GM23248 (cell line): ENCODE measurements at regions not wholly inside any gene's neighbourhood (a gene's known extent, or its start where the extent isn't known, plus 50 kb on each side); places are given as distances from the start of the nearest gene placed in this dataset.
A peak's percentile ranks its signal among the peaks of the same experiment; 100 is the strongest.

Experiments used
- DNase-seq: peaks from one replicate; pipeline ENCODE4 v3.0.0-alpha.2; 2015
- H2AFZ ChIP-seq: fragments of 200-600 bp; sonication (generic); 2 replicates; pipeline ENCODE4 v1.6.1; 2016; ENCODE audit warnings: antibody characterized with exemption
- H3F3A ChIP-seq: fragments of 200-600 bp; sonication (generic); 2 replicates; pipeline ENCODE4 v1.6.1; 2016; ENCODE audit warnings: mild to moderate bottlenecking, antibody characterized with exemption, mixed run types; ENCODE audit not compliant: insufficient read depth
- H3K27ac ChIP-seq: fragments of 200-600 bp; sonication (generic); 2 replicates; pipeline ENCODE4 v1.5.1; 2016; ENCODE audit warnings: mild to moderate bottlenecking
- H3K27me3 ChIP-seq: fragments of 200-600 bp; sonication (generic); replicated peaks from 2 replicates; pipeline ENCODE4 v1.6.1; 2016; ENCODE audit warnings: mild to moderate bottlenecking; ENCODE audit not compliant: insufficient read depth
- H3K36me3 ChIP-seq: fragments of 200-600 bp; sonication (generic); 2 replicates; pipeline ENCODE4 v1.6.1; 2016; ENCODE audit warnings: low read depth, mild to moderate bottlenecking
- H3K4me1 ChIP-seq: fragments of 200-600 bp; sonication (generic); 2 replicates; pipeline ENCODE4 v1.6.1; 2016; ENCODE audit warnings: mild to moderate bottlenecking; ENCODE audit not compliant: insufficient read depth
- H3K4me2 ChIP-seq: fragments of 200-600 bp; sonication (generic); one replicate; pipeline ENCODE4 v1.6.1; 2016; ENCODE audit warnings: mild to moderate bottlenecking; ENCODE audit not compliant: unreplicated experiment
- H3K4me3 ChIP-seq: fragments of 200-600 bp; sonication (generic); 2 replicates; pipeline ENCODE4 v1.5.1; 2016; ENCODE audit warnings: mild to moderate bottlenecking
- H3K79me2 ChIP-seq: fragments of 200-600 bp; sonication (generic); 2 replicates; pipeline ENCODE4 v1.6.1; 2016; ENCODE audit warnings: mild to moderate bottlenecking; ENCODE audit not compliant: insufficient read depth
- H3K9ac ChIP-seq: fragments of 200-600 bp; sonication (generic); 2 replicates; pipeline ENCODE4 v1.6.1; 2016; ENCODE audit warnings: mild to moderate bottlenecking
- H3K9me2 ChIP-seq: fragments of 200-600 bp; sonication (generic); 2 replicates; pipeline ENCODE4 v1.6.1; 2016; ENCODE audit warnings: mixed run types, mild to moderate bottlenecking, moderate library complexity; ENCODE audit not compliant: insufficient read depth
- H3K9me3 ChIP-seq: fragments of 200-600 bp; sonication (generic); one replicate; pipeline ENCODE4 v1.6.1; 2017; ENCODE audit warnings: low read depth
- H4K20me1 ChIP-seq: fragments of 200-600 bp; sonication (generic); 2 replicates; pipeline ENCODE4 v1.6.0; 2016; ENCODE audit not compliant: insufficient read depth
- EZH2 ChIP-seq: fragments of 200-600 bp; sonication (generic); IDR thresholded peaks from 2 replicates; pipeline ENCODE4 v1.6.1; 2018; ENCODE audit warnings: antibody characterized with exemption, mild to moderate bottlenecking; ENCODE audit not compliant: insufficient read depth, poor library complexity, severe bottlenecking
- EZH2phosphoT487 ChIP-seq: fragments of 200-600 bp; sonication (generic); IDR thresholded peaks from 2 replicates; pipeline ENCODE4 v1.6.1; 2018; ENCODE audit warnings: antibody characterized with exemption, moderate library complexity, mild to moderate bottlenecking, low read depth; ENCODE audit not compliant: insufficient read depth
- WGBS, 2 experiments: methylation state at CpG; one replicate each; pipeline ENCODE4 v1.1.6; 2015 to 2017; ENCODE audit warnings: low lambda C conversion rate in 2 of 2, low coverage in 1 of 2; ENCODE audit errors: missing lambda C conversion rate in 2 of 2; 5-methylcytosine and 5-hydroxymethylcytosine counted together
- in situ Hi-C: fragments of 300-500 bp; cut with MboI; formaldehyde crosslinking; loops from 2 replicates; pipeline ENCODE4 v1.15.0; 2020

- Histone ChIP-seq H3K4me3 (no peak overlapping the region), H3K4me1 (no peaks in the 10 kb centered on the region), H3K27me3 (no peaks in the 10 kb centered on the region), H3K9me3 (no peaks in the 10 kb centered on the region), H3F3A (no peaks in the 10 kb centered on the region), H3K79me2 (no peaks in the 10 kb centered on the region), H3K9me2 (no peaks in the 10 kb centered on the region), H4K20me1 (no peaks in the 10 kb centered on the region), H2AFZ (no peak overlapping the region), H3K4me2 (no peak overlapping the region), H3K9ac (no peak overlapping the region), H3K36me3 (no peaks in the 10 kb centered on the region), H3K27ac (no peak overlapping the region)
- TF ChIP-seq EZH2 (no peak), EZH2phosphoT487 (no peak)
- DNase-seq = no peak
- in situ Hi-C loops = no loop called here
- 44 to 57% methylated on average over 1 of the region's 1 CpG for WGBS, 2 experiments
Measured at GRCh38 chr9:86445671-86446070, 91.5 kb upstream of the TUT7 start.

GRCh38 chr9:86443992-86444391, 89.8 kb upstream of the TUT7 start:
- 79 to 89% methylated on average over 3 of the region's 3 CpGs for WGBS, 2 experiments
- H3K9ac ChIP-seq = no peak overlapping the region
- no peak overlapping the region for H3K4me2 ChIP-seq
- H3K79me2 ChIP-seq = no peaks in the 10 kb centered on the region
- TF ChIP-seq EZH2phosphoT487 (no peak), EZH2 (no peak)
- H3F3A ChIP-seq = no peaks in the 10 kb centered on the region
- no peaks in the 10 kb centered on the region for H3K27me3 ChIP-seq
- no peaks in the 10 kb centered on the region for H3K9me2 ChIP-seq
- no peak overlapping the region for H3K27ac ChIP-seq
- in situ Hi-C loops = no loop called here
- H3K4me3 ChIP-seq = no peak overlapping the region
- no peak overlapping the region for H2AFZ ChIP-seq
- H3K9me3 ChIP-seq = no peaks in the 10 kb centered on the region
- no peaks in the 10 kb centered on the region for H4K20me1 ChIP-seq
- H3K36me3 ChIP-seq = no peaks in the 10 kb centered on the region
- H3K4me1 ChIP-seq = no peaks in the 10 kb centered on the region
- DNase-seq = no peak

- peak overlapping the region; percentile 14; the same call in 1 of the 2 replicates for H3K9ac ChIP-seq
- 1 to 2% methylated on average over 9 of the region's 9 CpGs for WGBS, 2 experiments
- H3K4me2 ChIP-seq = peak overlapping the region; percentile 72
- H3K4me3 ChIP-seq = peak overlapping the region; percentile 58
- no peaks in the 10 kb centered on the region for H3K79me2 ChIP-seq
- in situ Hi-C loops = no loop called here
- H3K27me3 ChIP-seq = no peaks in the 10 kb centered on the region
- no peak for TF ChIP-seq EZH2phosphoT487
- TF ChIP-seq EZH2 = no peak
- no peaks in the 10 kb centered on the region for H4K20me1 ChIP-seq
- DNase-seq = peak; percentile 81
- H3K27ac ChIP-seq = peak overlapping the region; percentile 10; the same call in 1 of the 2 replicates
- no peaks in the 10 kb centered on the region for H3K36me3 ChIP-seq
- H3K9me3 ChIP-seq = no peaks in the 10 kb centered on the region
- H3K4me1 ChIP-seq = peaks cover 10% of the 10 kb centered on the region; the same call in 1 of the 2 replicates
- peaks cover 17% of the 10 kb centered on the region for H3F3A ChIP-seq
- no peaks in the 10 kb centered on the region for H3K9me2 ChIP-seq
- H2AFZ ChIP-seq = peak overlapping the region; percentile 74
Measured at GRCh38 chr9:86434039-86434726, 80.0 kb upstream of the TUT7 start.

- in situ Hi-C loops = no loop called here
- TF ChIP-seq EZH2 (no peak), EZH2phosphoT487 (no peak)
Measured at GRCh38 chr9:86424251-86424891, 70.2 kb upstream of the TUT7 start.

More at GRCh38 chr9:86424251-86424891, 70.2 kb upstream of the TUT7 start:
- Histone ChIP-seq H3K36me3 (no peaks in the 10 kb centered on the region), H3F3A (no peaks in the 10 kb centered on the region), H3K4me2 (no peak overlapping the region), H3K4me1 (no peaks in the 10 kb centered on the region), H3K79me2 (no peaks in the 10 kb centered on the region), H3K27me3 (no peaks in the 10 kb centered on the region), H3K9me3 (no peaks in the 10 kb centered on the region), H3K27ac (no peak overlapping the region), H3K4me3 (no peak overlapping the region), H2AFZ (peak overlapping the region; percentile 52), H3K9ac (no peak overlapping the region), H3K9me2 (no peaks in the 10 kb centered on the region), H4K20me1 (no peaks in the 10 kb centered on the region)
- DNase-seq = peak; percentile 55
- WGBS, 2 experiments = 42 to 57% methylated on average over 10 of the region's 10 CpGs
